ENCODE measurements at regions not wholly inside any gene's neighbourhood (a gene's known extent, or its start where the extent isn't known, plus 50 kb on each side); places are given as distances from the start of the nearest gene placed in this dataset.

GRCh38 chr5:89299998-89300397 lies 417.0 kb upstream of the MEF2C start:
- no peak for DNase-seq (ENCODE audit: low spot score)

GRCh38 chr5:89297066-89297465 lies 414.1 kb upstream of the MEF2C start:
- no peak for DNase-seq (ENCODE audit: low spot score)

- DNase-seq (ENCODE audit: low spot score) = no peak
These were observed 410.8 kb upstream of the MEF2C start for GRCh38 chr5:89293810-89294209.

- no peak for DNase-seq (ENCODE audit: low spot score)
These were observed 409.5 kb upstream of the MEF2C start for GRCh38 chr5:89292487-89292886.

GRCh38 chr5:89289604-89290003 lies 406.6 kb upstream of the MEF2C start:
- no peak for DNase-seq (ENCODE audit: low spot score)

- no peak for DNase-seq (ENCODE audit: low spot score)
These were observed 405.0 kb upstream of the MEF2C start for GRCh38 chr5:89287964-89288363.

GRCh38 chr5:89286320-89286719 lies 403.3 kb upstream of the MEF2C start:
- DNase-seq (ENCODE audit: low spot score) = no peak

GRCh38 chr5:89283728-89284493 lies 400.9 kb upstream of the MEF2C start:
- DNase-seq (ENCODE audit: low spot score) = no peak

- no peak for DNase-seq (ENCODE audit: low spot score)
These were observed 399.8 kb upstream of the MEF2C start for GRCh38 chr5:89282554-89283510.

GRCh38 chr5:89281766-89282553 lies 399.0 kb upstream of the MEF2C start:
- no peak for DNase-seq (ENCODE audit: low spot score)

- no peak for DNase-seq (ENCODE audit: low spot score)
These were observed 398.2 kb upstream of the MEF2C start for GRCh38 chr5:89281211-89281610.

- DNase-seq (ENCODE audit: low spot score) = no peak
These were observed 397.4 kb upstream of the MEF2C start for GRCh38 chr5:89280103-89281037.

GRCh38 chr5:89279391-89280036 lies 396.5 kb upstream of the MEF2C start:
- DNase-seq (ENCODE audit: low spot score) = no peak

- DNase-seq (ENCODE audit: low spot score) = no peak
These were observed 394.8 kb upstream of the MEF2C start for GRCh38 chr5:89277816-89278215.

- no peak for DNase-seq (ENCODE audit: low spot score)
These were observed 393.8 kb upstream of the MEF2C start for GRCh38 chr5:89276566-89277305.

- DNase-seq (ENCODE audit: low spot score) = no peak
These were observed 392.3 kb upstream of the MEF2C start for GRCh38 chr5:89275066-89275855.

GRCh38 chr5:89273289-89273688 lies 390.3 kb upstream of the MEF2C start:
- no peak for DNase-seq (ENCODE audit: low spot score)

- DNase-seq (ENCODE audit: low spot score) = no peak
These were observed 387.9 kb upstream of the MEF2C start for GRCh38 chr5:89270901-89271300.

GRCh38 chr5:89269721-89270120 lies 386.7 kb upstream of the MEF2C start:
- no peak for DNase-seq (ENCODE audit: low spot score)
